HG03442 (cell line): ENCODE measurements at regions not wholly inside any gene's neighbourhood (a gene's known extent, or its start where the extent isn't known, plus 50 kb on each side); places are given as distances from the start of the nearest gene placed in this dataset.
A peak's percentile ranks its signal among the peaks of the same experiment; 100 is the strongest.

Experiments
- ATAC-seq: cut with Tn5 transposase; IDR thresholded peaks from one replicate; pipeline ENCODE4 v1.9.1; 2021; ENCODE audit warnings: mild to moderate bottlenecking, moderate library complexity; ENCODE audit not compliant: unreplicated experiment

DNA sequence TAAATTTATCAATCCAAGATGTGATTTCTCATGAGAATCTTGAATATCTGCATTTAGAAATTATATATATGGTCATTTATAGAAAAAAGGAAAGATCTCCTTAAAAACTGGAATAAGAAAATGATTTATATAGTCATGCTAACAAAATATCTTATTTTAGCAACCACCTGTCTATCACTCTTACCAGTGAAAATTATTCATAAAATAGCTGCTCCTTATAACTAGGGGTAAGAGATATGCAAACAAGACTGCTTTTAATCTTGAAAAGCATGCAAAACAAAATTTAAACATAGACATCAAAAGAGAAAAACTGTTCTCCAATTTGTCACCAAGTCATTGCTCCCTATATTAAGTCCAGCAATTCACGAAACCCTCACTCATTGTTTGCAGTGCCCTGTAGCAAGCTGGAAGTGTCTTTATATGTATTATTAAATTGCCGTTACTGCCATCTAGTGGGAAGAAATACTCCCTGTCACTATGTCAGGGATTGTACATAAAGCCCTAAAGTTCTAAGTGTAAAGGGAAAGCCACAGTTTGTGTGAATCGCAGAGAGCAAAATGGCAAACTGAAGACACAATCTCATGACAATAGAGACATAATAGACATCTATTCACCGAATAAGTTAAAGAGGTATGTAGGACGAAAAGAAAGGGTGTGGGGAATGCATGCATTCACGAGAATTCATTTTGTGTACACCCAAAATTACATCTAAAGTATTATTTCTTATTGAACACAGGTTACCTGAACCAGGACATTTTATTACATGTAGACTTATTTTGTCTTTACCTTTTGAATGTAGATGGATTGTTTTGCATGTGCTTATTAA, 600.5 kb downstream of the USP25 start:
- peak; percentile 94 for ATAC-seq

DNA sequence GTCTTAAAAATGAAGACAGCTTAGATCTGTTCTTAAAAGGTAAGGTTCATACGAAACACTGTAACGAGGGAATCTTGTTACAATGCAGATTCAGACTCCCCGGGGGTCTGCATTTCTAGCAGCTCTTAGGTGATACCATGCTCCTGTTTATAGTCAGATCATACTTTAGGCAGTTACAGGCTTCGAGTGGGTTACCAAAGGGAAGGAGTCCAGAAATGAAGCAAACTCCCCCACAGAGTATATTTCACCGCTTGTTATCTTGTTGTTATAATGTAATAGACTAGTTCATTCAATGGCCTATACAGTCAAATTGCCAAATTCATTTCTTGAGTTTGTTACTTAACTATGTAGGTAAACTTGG, 601.1 kb downstream of the USP25 start:
- no peak for ATAC-seq

DNA sequence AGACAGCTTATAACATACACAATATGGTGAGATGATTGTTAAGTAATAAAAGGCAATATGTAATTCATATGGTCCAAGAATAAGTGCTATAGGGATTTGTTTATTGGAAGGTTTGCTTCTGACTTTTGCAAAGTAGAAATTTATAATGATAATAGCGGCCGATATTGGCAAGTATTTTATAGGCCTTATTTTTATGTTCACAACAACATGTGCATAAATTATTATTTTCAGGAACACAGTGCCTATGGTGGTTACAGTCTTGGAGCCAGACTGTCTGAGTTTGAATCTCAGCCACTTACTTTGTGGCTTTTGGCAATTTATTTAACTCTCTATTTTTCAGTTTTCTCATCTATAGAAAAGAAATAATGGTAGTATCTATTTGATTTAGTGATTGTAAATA, 607.5 kb downstream of the USP25 start:
- no peak for ATAC-seq

- ATAC-seq: no peak
Measured at GRCh38 chr21:16342932-16343331, 613.1 kb downstream of the USP25 start.

- ATAC-seq: no peak
Measured at GRCh38 chr21:16343776-16344175, 614.0 kb downstream of the USP25 start.

DNA sequence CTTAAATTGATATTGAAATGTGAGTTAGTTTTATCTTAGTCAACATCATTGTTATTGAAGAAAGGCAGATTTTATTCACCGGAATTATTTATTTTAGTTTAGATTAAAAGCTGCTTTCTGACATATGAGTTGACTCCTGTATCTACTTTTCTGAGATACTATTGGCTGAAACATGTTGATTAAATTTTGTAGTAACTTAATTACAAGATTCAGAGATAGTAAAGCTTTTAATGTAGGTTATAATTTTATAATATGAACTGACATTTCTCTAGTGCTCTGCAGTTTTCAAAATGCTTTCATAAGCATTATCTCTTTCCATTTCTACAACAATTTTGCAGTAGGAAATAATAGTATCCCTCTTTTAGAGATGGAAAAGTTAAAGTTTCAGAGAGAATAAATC, 616.0 kb downstream of the USP25 start:
- no peak for ATAC-seq

DNA sequence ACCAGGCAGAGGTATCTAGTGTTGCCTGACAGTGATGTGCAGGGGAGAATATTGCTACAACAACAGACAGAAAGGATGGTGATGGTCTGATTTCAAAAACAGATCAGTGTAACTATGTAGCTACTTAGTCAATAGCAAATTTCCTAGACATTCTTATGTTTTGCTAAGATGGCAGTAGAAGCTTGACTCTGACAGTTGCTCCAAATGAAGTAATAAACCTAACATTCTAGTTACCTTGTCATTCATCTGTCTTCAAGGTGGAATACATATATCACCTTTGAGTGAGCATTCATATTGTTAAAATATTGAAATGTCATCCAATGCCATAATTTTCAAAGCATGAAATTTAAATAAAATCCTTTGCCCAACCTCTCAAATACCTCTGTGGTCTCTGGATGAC, 617.4 kb downstream of the USP25 start:
- ATAC-seq: no peak

DNA sequence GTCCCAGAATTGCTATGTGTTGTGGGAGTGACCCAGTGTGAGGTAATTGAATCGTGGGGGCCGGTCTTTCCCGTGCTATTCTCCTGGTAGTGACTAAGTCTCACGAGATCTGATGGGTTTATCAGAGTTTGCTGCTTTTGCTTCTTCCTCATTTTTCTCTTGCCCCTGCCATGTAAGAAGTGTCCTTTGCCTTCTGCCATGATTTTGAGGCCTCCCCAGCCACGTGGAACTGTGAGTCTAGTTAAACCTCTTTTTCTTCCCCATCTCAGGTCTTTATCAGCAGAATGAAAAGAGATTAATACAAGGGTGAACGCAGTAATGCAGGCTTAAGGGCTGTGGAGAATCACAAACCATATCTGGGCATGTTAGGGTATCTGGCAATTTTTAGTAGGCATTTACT, 624.0 kb downstream of the USP25 start:
- no peak for ATAC-seq

DNA sequence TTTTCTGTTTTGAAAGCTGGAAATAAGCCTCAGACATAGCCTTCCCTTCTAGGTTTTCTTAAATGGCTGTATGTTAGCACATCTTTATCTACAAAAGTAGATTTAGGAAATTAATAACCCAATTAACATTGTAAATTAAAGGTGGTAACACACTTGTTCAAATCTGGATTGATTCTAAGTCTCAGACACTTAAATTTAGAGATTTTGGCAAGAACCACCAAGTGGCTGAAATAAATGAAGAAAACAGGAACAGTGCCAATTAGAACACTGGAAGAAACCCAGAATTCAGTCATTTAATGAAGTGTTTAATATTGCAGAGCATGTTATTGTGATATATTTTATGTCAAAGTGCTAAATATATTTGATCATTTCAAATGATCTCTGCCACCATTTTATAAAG, 628.2 kb downstream of the USP25 start:
- no peak for ATAC-seq

GRCh38 chr21:16358784-16359183, 629.0 kb downstream of the USP25 start:
- no peak for ATAC-seq

DNA sequence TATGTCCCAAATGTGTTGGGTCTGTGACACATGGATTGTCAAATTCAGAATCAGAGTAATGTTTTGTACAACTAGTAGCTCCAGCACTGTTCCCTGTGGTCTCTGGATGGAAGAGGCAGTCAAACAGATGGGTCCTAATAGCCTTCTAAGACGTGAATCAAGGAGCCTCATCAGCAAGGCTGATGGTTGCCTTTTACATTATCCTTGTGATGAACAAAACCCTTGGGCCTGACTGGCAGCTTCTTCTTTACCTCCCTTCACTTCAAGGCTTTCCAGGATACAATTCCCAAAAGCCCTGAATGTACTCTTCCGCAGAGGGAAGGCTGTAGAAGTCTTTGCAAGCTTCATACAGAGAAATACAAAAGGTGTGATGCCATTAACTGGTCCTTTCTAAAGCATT, 633.3 kb downstream of the USP25 start:
- no peak for ATAC-seq

DNA sequence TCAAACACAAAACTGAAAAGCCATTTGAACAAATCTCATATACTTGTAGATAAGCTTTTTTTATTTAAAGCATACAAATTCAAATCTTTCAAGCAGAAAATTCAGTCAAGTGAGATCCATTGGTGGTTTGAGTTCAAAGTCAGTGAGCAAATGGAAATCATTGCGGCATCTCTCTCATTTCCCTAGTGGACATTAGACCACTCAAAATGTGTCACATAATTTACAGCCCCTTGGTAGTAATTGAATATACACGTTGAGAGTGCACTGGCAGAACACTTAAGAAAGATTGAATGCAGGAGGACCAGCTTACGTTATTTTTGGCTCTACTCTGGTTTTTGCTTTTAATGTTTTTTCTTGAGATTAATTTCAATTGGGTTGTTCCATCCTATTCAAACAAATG, 633.7 kb downstream of the USP25 start:
- ATAC-seq: no peak

- no peak for ATAC-seq
Measured at GRCh38 chr21:16366207-16366606, 636.4 kb downstream of the USP25 start.

GRCh38 chr21:16367079-16367478, 637.3 kb downstream of the USP25 start:
- no peak for ATAC-seq

DNA sequence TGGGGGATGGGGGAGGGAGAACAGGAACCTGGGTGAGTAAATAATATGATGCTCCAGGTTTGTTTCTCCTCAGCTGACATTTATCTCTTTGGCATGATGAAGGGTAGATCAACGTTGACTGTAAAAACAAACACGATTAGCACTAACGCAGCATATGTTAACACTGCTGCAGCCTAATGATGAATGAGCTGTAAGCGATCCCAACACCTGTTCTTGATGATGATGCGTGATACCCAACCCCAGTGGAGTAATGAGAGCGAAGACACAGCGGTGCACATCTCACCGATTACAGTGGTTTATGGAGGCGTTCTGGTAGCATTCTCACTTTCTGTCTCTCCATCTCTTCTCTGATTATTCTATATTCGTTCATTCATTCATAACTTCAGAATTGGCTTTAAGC, 640.4 kb downstream of the USP25 start:
- no peak for ATAC-seq

- ATAC-seq: no peak
Measured at GRCh38 chr21:16372586-16372985, 642.8 kb downstream of the USP25 start.

GRCh38 chr21:16376673-16377072, 646.9 kb downstream of the USP25 start:
- ATAC-seq: no peak

- ATAC-seq: no peak
Measured at GRCh38 chr21:16377120-16377658, 647.4 kb downstream of the USP25 start.

- no peak for ATAC-seq
Measured at GRCh38 chr21:16377857-16378256, 648.1 kb downstream of the USP25 start.

DNA sequence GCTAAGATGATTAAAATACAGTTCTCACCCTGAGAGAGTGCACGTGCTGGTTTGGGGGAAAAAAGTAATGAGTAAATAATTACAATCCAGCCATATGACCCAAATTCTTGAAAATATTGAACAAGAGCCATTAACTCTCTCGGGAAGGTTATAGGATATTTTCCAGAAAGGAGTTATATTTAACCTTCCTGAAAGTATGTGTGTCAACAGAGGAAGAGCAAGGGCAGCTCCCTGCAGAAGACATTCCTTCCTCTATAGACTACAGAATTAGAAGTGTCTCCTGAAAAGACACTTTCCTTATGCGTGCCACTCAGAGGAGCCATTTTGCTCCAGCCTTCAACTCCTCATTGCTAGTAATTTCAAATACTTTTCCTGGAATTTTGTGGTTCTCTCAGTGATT, 648.7 kb downstream of the USP25 start:
- no peak for ATAC-seq

- no peak for ATAC-seq
Measured at GRCh38 chr21:16388291-16388690, 658.5 kb downstream of the USP25 start.

DNA sequence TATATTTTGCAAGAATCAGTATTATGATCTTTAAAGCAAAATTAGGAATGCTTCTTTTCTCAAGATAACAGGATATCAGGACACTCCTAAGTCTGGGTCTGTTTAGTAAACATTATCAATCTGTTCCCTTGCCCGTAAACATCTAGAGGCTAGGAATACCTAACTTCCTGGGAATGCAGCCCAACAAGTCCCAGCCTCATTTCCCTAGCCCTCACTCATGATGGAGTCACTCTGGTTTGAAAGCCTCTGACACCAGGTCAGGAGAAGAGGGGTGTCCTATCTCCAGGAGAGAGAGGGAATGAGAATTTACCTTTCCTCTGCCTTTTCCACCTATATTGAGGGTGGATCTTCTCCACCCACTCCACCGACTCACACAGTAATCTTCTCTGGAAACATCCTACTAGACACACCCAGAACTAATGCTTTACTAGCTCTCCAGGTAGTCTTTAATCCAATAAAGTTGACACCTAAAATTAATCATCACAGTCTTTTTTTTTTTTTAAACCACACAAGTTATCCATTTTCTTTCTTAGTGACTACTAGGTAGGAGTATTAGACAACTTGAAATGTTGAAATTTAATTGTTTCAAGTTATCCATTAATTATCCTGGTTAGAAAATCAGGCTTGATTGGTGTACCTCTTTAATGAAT, 659.3 kb downstream of the USP25 start:
- ATAC-seq: no peak
